ENCODE measurements at regions not wholly inside any gene's neighbourhood (a gene's known extent, or its start where the extent isn't known, plus 50 kb on each side); places are given as distances from the start of the nearest gene placed in this dataset.

DNA sequence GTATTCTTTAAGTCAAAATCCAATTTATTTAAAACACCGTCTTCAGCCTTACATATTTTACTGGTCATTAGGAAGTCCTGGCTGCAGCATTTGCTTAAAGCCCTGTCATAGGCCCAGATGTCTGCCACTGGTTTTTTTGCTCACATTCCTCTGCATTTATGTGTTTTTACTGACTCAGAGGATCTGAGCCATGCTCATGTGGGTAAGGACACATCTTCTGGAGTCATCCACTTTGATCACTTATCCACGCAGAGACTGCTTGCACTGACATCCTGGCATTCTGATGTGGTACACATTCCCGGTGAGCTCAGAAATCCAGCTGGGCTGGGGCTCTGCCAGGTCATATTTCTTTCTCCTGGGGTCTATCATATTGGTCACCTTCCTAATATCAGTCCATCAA, 531.7 kb upstream of the ARGLU1 start:
- BruUV-seq (replicated peaks) = no TSS peak
- DNase-seq (ENCODE audit: low spot score) = no peak
- intact Hi-C loops (cut with micrococcal nuclease; ENCODE audit: unreplicated experiment) = no loop called here
- POLR2A ChIA-PET (ENCODE audit: low non-redundant PET) = no interaction called here
- Histone ChIP-seq H3K27me3 (replicated peaks; ENCODE audit: insufficient read depth, low read depth, low read length, poor library complexity) (peaks cover 24% of the 10 kb centered on the region), H3K36me3 (ENCODE audit: insufficient read depth, low read length, poor library complexity, severe bottlenecking) (no peaks in the 10 kb centered on the region), H3K9me3 (ENCODE audit: low read depth, low read length, poor library complexity, severe bottlenecking) (no peaks in the 10 kb centered on the region), H3K27ac (ENCODE audit: low read depth, low read length, poor library complexity, severe bottlenecking) (no peak overlapping the region), H3K4me3 (ENCODE audit: low read depth, low read length, poor library complexity, severe bottlenecking) (no peak overlapping the region), H3K4me1 (ENCODE audit: insufficient read depth, low read length, poor library complexity, severe bottlenecking) (no peaks in the 10 kb centered on the region)
- TF ChIP-seq EZH2 (IDR thresholded peaks at IDR 0.05; ENCODE audit: borderline replicate concordance, low read depth, low read length, poor library complexity, severe bottlenecking) = no peak
- TF ChIP-seq, protein P1, sequence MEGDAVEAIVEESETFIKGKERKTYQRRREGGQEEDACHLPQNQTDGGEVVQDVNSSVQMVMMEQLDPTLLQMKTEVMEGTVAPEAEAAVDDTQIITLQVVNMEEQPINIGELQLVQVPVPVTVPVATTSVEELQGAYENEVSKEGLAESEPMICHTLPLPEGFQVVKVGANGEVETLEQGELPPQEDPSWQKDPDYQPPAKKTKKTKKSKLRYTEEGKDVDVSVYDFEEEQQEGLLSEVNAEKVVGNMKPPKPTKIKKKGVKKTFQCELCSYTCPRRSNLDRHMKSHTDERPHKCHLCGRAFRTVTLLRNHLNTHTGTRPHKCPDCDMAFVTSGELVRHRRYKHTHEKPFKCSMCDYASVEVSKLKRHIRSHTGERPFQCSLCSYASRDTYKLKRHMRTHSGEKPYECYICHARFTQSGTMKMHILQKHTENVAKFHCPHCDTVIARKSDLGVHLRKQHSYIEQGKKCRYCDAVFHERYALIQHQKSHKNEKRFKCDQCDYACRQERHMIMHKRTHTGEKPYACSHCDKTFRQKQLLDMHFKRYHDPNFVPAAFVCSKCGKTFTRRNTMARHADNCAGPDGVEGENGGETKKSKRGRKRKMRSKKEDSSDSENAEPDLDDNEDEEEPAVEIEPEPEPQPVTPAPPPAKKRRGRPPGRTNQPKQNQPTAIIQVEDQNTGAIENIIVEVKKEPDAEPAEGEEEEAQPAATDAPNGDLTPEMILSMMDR (conservative IDR thresholded peaks at IDR 0.05; ENCODE audit: low read depth, low read length) = no peak
- CTCF ChIA-PET = no interaction called here

DNA sequence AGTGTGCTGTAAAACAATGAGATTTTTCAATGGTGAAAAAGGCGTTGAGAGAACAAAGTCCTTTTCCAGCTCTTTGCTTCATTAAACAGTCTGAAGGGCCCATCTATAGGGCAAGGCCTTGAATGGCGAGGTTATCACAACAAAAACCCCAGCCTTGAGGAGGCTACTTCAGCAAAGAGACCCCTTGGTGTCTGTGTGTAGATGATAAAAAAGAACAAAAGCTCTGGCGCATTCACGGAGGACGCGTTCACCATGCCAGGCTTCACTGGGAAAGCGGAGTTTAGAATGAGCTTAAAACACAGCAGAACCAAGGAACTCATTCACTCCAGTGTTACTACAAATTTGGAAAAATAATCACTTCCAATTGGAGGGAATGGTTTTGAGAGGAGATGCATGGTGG, 530.0 kb upstream of the ARGLU1 start:
- H3K4me3 ChIP-seq (ENCODE audit: low read depth, low read length, poor library complexity, severe bottlenecking) = no peak overlapping the region
- ChIA-PET CTCF (no interaction called here), POLR2A (ENCODE audit: low non-redundant PET) (no interaction called here)
- no peaks in the 10 kb centered on the region for H3K4me1 ChIP-seq (ENCODE audit: insufficient read depth, low read length, poor library complexity, severe bottlenecking)
- BruUV-seq (replicated peaks) = no TSS peak
- no peak for TF ChIP-seq EZH2 (IDR thresholded peaks at IDR 0.05; ENCODE audit: borderline replicate concordance, low read depth, low read length, poor library complexity, severe bottlenecking)
- H3K27me3 ChIP-seq (replicated peaks; ENCODE audit: insufficient read depth, low read depth, low read length, poor library complexity) = peaks cover 27% of the 10 kb centered on the region
- no peak for DNase-seq (ENCODE audit: low spot score)
- no peaks in the 10 kb centered on the region for H3K36me3 ChIP-seq (ENCODE audit: insufficient read depth, low read length, poor library complexity, severe bottlenecking)
- intact Hi-C loops (cut with micrococcal nuclease; ENCODE audit: unreplicated experiment) = no loop called here
- no peaks in the 10 kb centered on the region for H3K9me3 ChIP-seq (ENCODE audit: low read depth, low read length, poor library complexity, severe bottlenecking)
- H3K27ac ChIP-seq (ENCODE audit: low read depth, low read length, poor library complexity, severe bottlenecking) = no peak overlapping the region

DNA sequence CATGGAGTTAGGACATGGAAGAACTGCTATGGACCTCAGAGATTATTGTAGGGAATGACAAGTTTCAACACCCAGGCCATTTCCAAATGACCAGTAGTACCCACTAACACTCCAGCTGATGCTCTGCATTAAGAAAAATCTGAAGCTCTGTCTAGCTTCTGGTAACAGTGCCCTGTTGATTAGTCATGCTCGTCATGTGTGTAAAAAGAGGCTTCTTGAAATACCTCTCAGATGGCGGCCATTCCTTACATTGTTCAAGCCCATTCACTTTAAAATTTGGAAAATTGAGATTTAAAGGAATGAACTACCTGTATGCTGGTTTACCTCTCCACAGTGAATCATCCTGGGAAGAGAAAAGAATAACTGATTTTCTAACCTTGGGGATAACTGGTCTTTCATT, 527.9 kb upstream of the ARGLU1 start:
- CTCF ChIA-PET = no interaction called here

DNA sequence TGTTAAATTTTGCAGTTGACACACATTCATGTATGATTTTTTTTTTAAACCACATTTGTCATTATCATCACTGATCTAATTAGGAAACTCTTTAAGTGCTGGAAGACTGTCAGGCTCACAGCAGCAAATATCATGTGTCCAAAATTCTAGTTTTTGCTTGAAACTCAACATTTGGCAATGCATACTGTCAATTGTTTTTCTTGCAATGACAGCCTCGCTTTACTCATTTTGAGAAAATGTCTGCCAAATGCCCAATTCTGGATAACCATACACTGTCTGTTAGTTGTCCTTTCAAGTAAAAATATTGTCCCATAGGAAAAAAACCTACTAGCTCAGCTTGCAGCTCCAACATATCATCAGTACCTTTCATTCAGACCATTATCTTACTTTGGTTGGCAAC, 523.9 kb upstream of the ARGLU1 start:
- no peak overlapping the region for H3K27ac ChIP-seq (ENCODE audit: low read depth, low read length, poor library complexity, severe bottlenecking)
- ChIA-PET POLR2A (ENCODE audit: low non-redundant PET) (no interaction called here), CTCF (no interaction called here)
- no peak overlapping the region for H3K4me3 ChIP-seq (ENCODE audit: low read depth, low read length, poor library complexity, severe bottlenecking)
- TF ChIP-seq, protein P1 (conservative IDR thresholded peaks at IDR 0.05; ENCODE audit: low read depth, low read length) = no peak
- TF ChIP-seq EZH2 (IDR thresholded peaks at IDR 0.05; ENCODE audit: borderline replicate concordance, low read depth, low read length, poor library complexity, severe bottlenecking) = no peak
- H3K36me3 ChIP-seq (ENCODE audit: insufficient read depth, low read length, poor library complexity, severe bottlenecking) = no peaks in the 10 kb centered on the region
- peaks cover 24% of the 10 kb centered on the region for H3K27me3 ChIP-seq (replicated peaks; ENCODE audit: insufficient read depth, low read depth, low read length, poor library complexity)
- no peaks in the 10 kb centered on the region for H3K9me3 ChIP-seq (ENCODE audit: low read depth, low read length, poor library complexity, severe bottlenecking)
- H3K4me1 ChIP-seq (ENCODE audit: insufficient read depth, low read length, poor library complexity, severe bottlenecking) = no peaks in the 10 kb centered on the region
- DNase-seq (ENCODE audit: low spot score) = no peak
- intact Hi-C loops (cut with micrococcal nuclease; ENCODE audit: unreplicated experiment) = no loop called here
- no TSS peak for BruUV-seq (replicated peaks)

More for the DNA sequence above, 527.9 kb upstream of the ARGLU1 start:
- Histone ChIP-seq H3K27ac (ENCODE audit: low read depth, low read length, poor library complexity, severe bottlenecking) (no peak overlapping the region), H3K27me3 (replicated peaks; ENCODE audit: insufficient read depth, low read depth, low read length, poor library complexity) (peaks cover 27% of the 10 kb centered on the region), H3K36me3 (ENCODE audit: insufficient read depth, low read length, poor library complexity, severe bottlenecking) (no peaks in the 10 kb centered on the region), H3K9me3 (ENCODE audit: low read depth, low read length, poor library complexity, severe bottlenecking) (no peaks in the 10 kb centered on the region), H3K4me3 (ENCODE audit: low read depth, low read length, poor library complexity, severe bottlenecking) (no peak overlapping the region), H3K4me1 (ENCODE audit: insufficient read depth, low read length, poor library complexity, severe bottlenecking) (no peaks in the 10 kb centered on the region)
- no peak for TF ChIP-seq EZH2 (IDR thresholded peaks at IDR 0.05; ENCODE audit: borderline replicate concordance, low read depth, low read length, poor library complexity, severe bottlenecking)
- TF ChIP-seq, protein P1 (conservative IDR thresholded peaks at IDR 0.05; ENCODE audit: low read depth, low read length) = no peak
- intact Hi-C loops (cut with micrococcal nuclease; ENCODE audit: unreplicated experiment) = no loop called here
- POLR2A ChIA-PET (ENCODE audit: low non-redundant PET) = no interaction called here
- no peak for DNase-seq (ENCODE audit: low spot score)
- BruUV-seq (replicated peaks) = no TSS peak

All from A673 (cell line).